ENCODE measurements at regions not wholly inside any gene's neighbourhood (a gene's known extent, or its start where the extent isn't known, plus 50 kb on each side); places are given as distances from the start of the nearest gene placed in this dataset.
"Not testable (repeated sequence)": the region's sequence is repeated elsewhere in the genome, so short reads cannot be mapped to it uniquely, and the experiment has no call there.

- DNase-seq = not testable (repeated sequence)
- intact Hi-C loops (cut with DNase I) = loop anchor here (5.0 kb wide), 1 partner anchor 43 kb away; no protein-coding TSS in a partner anchor
These were observed 74.4 kb upstream of the RTN4 start for GRCh38 chr2:55124682-55125081.

DNA sequence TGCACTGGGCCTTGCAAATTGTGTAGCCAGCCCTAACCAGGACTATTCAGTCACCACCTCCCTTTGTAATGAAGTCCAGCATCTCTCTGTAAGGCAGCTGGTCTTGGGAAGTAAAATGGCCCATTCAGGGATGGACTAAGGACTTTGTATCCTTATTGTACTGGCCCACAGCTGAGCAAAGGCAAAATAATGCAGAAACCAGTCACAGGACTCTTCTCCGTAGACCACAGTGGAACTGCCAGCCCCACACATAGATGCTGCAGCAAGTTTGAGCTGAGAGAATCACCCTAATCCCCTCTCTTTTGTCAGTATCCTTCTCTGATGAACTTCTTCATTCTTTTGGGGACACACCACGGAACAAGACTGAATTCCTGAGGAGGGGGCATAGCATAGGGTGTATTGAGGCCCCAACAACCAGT lies 73.6 kb upstream of the RTN4 start:
- peak in 1 of 10 donors; percentile 15 for DNase-seq
- intact Hi-C loops (cut with DNase I) = loop anchor here (5.0 kb wide), 1 partner anchor 43 kb away; no protein-coding TSS in a partner anchor

DNA sequence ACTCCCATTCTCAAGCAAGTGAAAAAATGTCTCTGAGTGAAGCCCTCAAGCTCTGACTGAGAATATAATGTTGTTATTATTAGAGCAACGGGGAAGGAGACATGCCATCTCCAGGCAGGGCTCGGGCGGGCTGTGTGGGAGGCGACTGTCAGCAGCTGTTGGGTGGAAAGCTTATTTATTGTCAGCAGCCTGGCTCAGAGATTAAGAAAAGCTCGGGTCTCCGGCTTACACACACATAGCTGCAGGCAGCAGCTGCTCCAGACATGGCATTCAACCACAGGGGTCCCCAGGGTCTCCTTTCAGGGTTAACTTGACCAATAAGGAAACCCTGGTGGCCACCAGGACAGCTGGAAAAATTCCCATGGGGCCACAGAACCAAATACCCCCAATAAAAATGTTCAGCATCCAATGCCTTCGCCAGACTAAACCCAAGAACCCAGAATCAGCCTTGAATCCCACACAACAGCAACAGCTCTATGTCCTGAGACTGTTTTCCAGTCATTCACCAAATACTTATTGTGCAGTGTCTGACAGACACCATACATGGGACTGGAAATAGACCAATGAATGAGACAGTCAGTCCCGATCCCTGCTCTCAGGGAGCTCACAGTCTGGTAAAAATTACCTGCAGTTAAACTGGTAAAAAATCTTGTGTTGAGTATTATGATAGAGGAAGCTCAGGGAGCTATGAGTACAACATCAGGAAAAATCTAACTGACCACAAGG lies 70.5 kb upstream of the RTN4 start:
- intact Hi-C loops (cut with DNase I) = loop anchor here (5.0 kb wide), 1 partner anchor 47 kb away; no protein-coding TSS in a partner anchor
- DNase-seq = peak; percentile 65 to 97 (median 78)

GRCh38 chr2:55119711-55120487 lies 69.6 kb upstream of the RTN4 start:
- intact Hi-C loops (cut with DNase I) = loop anchor here (5.0 kb wide), 1 partner anchor 47 kb away; no protein-coding TSS in a partner anchor
- DNase-seq = no peak

DNA sequence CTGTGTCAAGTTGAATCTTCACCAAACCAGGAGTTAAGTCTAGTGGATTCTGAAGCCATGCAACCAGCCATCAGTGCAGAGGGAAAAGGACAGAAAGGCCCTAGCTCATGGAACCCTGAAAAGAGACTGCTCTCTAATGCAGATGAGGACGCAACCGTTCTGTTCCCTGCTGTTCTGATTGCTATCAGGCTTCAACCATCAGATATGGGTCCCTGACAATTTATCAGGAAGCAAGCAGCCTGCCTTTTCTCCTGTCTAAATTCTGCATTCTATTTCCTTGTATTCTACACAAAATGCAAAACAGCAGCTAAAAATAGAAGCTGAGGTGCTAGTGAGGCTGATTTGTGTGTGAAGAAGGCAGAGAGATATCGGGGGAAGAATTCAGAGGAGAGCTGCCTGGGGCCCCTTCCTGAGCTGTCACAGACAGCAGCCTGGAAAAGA lies 68.4 kb upstream of the RTN4 start:
- intact Hi-C loops (cut with DNase I) = no loop called here
- DNase-seq = no peak

GRCh38 chr2:55116966-55117365 lies 66.7 kb upstream of the RTN4 start:
- peak in 1 of 10 donors; percentile 70 for DNase-seq
- intact Hi-C loops (cut with DNase I) = no loop called here

- intact Hi-C loops (cut with DNase I) = no loop called here
- no peak for DNase-seq
These were observed 66.3 kb upstream of the RTN4 start for GRCh38 chr2:55116598-55116964.

DNA sequence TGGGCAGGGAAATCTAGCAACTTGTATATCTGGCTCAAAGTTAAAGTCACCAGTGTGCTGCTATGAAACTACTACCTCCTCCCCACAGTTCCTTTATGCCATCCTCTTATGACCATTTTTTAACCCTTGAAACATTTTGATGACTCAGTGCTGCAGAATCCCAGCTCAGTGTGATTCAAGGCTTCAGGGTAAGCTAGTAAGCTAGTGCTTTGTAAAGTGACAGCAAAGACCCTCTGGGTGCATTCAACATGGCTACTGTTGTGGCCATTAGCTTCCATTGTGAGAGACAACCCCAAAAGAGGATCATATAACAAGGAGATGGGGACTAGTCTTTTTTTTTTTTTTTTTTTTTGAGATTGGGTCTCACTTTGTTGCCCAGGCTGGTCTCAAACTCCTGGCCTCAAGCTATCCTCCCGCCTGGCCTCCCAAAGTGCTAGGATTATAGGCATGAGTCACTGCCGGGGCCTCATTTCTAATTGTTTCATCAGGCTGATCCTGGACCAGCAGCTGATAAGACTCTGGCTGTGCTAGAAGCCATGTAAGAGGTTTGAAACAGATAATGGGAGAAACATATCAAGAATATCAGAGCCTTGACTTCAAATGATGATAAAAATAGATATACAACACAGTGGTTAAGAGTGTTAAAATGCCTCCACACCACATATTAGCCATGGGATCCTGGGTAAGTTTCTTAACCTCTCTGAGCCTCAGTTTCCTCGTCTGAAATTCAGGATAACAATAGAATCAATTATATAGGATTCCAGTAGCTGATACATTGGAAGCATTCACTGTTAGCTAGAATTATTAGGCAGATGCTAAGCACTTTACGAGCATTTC lies 65.7 kb upstream of the RTN4 start:
- no peak for DNase-seq
- intact Hi-C loops (cut with DNase I) = no loop called here

GRCh38 chr2:55114597-55114996 lies 64.3 kb upstream of the RTN4 start:
- DNase-seq = no peak
- intact Hi-C loops (cut with DNase I) = no loop called here

DNA sequence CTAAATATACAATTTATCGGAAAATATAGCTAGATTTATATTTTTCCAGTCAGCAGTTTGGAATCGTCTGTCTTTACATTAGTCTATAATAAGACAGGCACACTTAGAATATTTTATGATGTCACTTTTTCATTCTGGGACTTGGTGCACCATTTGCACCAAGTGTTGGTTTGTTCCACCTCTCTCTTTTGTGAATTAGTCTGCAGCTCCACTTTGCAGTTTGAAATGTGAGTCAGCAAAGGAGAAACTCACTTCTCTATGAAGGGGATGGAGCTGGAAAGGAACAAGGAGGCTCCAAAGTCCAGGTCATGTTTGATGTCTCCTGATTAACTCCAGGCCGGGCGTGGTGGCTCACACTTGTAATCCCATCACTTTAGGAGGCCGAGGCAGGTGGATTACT lies 63.8 kb upstream of the RTN4 start:
- DNase-seq = no peak
- intact Hi-C loops (cut with DNase I) = no loop called here

DNA sequence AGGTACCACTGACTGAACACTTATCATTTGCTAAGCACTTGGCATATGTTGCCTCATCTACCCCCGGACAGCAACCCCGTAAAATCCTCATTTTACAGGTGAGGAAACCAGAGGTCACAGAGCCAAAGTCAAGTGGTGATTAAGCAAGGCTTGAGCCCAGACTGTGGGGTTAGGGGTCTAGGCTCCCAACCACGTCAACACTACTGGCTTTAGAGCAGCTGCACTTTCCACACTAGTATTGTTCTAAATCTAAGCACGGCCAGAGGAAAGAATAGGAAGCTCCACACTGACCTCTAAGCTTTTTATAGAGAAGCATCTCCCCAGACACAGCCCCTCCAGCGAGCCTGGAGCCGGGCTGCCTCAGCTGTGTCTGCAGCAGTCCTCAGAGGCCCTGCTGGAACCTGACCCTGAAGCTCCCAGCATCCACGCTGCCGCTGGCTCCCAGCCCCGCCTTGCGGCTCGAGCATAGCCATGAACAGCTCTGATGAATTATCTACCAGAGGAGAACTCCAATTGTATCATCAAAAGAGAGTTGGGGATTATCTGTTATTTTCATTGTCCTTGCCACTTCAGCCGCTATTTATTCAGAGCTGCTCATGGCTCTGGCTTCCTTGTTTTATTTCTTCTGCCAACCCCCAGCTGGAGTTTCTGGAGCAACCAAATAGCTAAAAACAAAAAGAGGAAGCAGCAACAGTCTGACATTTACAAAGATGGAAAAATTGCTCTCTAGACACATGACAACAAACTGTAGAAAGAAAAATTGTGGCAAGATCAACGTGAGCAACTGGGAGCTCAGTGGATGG lies 62.2 kb upstream of the RTN4 start:
- intact Hi-C loops (cut with DNase I) = loop anchor here (1.0 kb wide), 1 partner anchor 62 kb away; the partner anchor contains the start of gene RTN4
- DNase-seq = peak; percentile 76 to 98 (median 84)

DNA sequence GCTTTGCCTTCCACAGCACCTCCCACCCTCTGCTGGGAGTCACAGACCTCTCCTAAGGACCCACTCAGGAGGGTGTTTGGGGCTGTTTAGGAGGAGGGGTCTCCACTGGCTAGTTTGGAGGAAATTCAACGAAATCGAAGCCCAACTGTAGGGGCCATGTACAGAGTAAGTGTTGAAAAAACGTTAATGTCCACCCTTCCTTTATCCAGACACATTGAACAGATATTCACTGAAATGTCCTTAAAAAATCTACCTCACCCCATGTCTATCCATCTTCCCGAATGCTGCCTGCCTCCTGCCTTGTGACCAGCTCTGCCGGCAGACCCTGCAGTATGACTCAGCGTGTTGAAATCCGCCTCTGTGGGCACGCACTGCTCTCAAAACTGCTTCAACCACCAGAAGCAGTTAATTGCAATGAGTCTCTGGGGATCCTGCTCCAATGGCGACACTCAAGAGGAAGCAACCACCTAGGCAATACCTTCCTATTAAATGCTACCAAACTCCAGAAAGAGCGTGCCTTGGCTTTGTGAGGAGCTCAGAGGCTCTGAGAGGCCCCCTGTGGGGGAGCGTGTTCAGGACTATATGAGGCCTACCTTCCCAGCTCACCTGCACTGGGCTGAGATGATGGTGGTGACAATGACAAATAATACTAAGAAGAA lies 61.4 kb upstream of the RTN4 start:
- intact Hi-C loops (cut with DNase I) = loop anchor here (1.0 kb wide), 1 partner anchor 61 kb away; the partner anchor contains the start of gene RTN4
- DNase-seq = peak in 9 of 10 donors; percentile 55 to 94 (median 69)

DNA sequence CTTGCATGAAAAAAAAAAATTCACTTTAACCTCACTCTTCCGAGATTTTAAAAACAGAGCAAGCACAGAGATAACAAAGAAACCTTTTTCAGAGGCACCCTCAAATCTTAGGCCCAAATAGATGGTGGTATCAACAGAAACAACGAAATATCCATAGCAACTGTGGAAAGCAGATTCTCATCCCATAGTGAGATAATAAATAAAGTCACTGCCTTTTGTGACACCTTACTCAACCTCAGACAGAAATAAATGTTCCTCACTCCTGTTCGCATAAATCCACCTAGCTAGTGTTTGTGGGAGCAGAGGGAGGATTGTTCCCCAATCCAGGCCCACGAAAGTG lies 60.9 kb upstream of the RTN4 start:
- intact Hi-C loops (cut with DNase I) = no loop called here
- no peak for DNase-seq

DNA sequence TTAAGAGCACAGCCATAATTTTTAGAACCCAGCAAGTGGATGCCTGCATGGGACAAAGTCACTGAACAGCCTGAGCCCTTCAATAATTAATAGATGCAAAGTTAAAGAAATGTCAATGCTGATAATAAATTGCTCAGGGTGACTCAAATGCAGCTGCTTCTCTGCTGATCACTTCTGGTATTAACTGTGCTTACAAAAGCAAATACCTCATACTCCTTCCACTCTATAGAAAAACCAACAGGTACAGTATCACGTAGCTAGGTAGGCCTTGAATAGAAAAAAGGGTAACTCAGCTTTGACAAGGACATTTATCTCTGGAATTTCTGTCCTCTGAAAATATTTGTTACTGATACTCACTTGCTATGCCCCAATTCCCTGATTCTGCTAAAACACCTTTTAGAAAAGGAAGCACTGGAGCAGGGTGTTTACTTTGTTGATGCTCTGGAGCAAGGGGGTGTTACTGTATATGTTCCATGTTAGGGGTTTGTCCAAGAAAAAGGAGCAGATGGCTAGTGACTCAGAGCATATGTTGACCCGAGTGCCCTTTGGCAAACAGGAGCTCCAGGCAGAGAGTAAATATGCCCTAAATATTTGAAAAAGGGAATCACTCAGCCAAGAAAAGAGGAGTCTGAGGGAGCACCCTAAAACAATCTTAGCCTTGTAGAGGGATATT lies 59.1 kb upstream of the RTN4 start:
- no peak for DNase-seq
- intact Hi-C loops (cut with DNase I) = no loop called here

GRCh38 chr2:55108456-55109160 lies 58.4 kb upstream of the RTN4 start:
- no peak for DNase-seq
- intact Hi-C loops (cut with DNase I) = no loop called here

DNA sequence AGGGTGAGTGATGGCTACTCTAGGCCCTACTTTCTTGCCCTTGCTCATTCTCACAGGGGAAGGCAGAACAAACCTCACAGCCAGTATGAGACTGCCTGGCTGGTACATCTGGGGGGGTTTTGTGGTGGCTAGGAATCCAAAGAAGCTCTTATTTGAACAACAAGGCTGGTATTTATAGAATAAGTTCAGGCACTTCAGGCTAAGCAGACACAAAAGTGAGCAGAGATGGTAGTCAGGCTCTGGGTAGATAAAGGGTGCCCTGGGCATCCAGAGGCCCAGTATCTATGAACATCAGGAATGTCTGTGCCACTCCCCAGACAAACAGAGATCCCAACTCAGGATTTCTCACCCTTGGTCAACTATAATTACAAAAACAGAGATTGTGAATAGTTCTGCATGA lies 57.2 kb upstream of the RTN4 start:
- no peak for DNase-seq
- intact Hi-C loops (cut with DNase I) = no loop called here

GRCh38 chr2:55106148-55106547 lies 55.9 kb upstream of the RTN4 start:
- intact Hi-C loops (cut with DNase I) = no loop called here
- DNase-seq = no peak

DNA sequence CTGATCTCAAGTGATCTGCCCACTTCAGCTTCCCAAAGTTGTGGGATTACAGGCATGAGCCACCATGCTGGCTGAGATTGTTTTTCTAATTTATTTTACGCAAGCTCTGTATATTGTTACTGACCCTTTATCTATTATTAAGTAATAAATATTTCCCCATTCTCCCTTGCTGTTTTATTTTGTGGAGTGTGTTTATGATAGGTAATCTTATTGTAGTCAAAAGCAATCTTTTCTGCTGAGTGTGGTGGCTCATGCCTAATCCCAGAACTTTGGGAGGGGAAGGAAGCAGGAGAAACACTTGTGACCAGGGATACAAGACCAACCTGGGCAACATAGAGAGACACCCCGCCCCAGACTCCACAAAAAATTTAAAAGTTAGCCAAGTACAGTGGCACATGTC lies 55.2 kb upstream of the RTN4 start:
- intact Hi-C loops (cut with DNase I) = no loop called here
- no peak for DNase-seq
